ENCODE measurements at regions not wholly inside any gene's neighbourhood (a gene's known extent, or its start where the extent isn't known, plus 50 kb on each side); places are given as distances from the start of the nearest gene placed in this dataset.

DNA sequence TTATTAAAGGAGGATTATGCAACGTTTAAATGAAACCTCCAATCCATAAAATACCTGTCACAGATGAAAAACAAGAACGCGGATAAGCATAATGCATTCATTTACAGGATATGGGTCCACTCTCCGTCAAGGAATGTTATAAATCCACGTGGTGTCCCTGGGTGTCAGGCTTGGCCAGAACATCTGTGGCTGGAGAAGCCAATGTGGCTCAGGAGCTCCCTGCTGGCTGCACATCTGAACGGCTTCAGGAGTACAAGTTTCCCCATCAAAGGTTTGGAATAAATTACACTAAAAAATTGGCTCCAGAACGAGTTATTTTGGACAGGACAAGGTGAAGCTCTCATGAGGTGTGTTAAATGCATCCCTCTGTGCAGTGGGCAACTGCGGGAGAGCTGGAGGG is 87.8 kb upstream of the LEF1 start:
- Mint-ChIP-seq H3K4me1 (ENCODE audit: low read depth in 2 of 2) (no peaks in the 10 kb centered on the region), H3K9me3 (no peaks in the 10 kb centered on the region), H3K36me3 (no peaks in the 10 kb centered on the region), H3K4me3 (no peak overlapping the region), H3K27ac (no peak overlapping the region), H3K27me3 (peaks cover 22 to 28% of the 10 kb centered on the region in 2 donors)
- no peak for ATAC-seq
- DNase-seq (ENCODE audit: low spot score), result no peak

DNA sequence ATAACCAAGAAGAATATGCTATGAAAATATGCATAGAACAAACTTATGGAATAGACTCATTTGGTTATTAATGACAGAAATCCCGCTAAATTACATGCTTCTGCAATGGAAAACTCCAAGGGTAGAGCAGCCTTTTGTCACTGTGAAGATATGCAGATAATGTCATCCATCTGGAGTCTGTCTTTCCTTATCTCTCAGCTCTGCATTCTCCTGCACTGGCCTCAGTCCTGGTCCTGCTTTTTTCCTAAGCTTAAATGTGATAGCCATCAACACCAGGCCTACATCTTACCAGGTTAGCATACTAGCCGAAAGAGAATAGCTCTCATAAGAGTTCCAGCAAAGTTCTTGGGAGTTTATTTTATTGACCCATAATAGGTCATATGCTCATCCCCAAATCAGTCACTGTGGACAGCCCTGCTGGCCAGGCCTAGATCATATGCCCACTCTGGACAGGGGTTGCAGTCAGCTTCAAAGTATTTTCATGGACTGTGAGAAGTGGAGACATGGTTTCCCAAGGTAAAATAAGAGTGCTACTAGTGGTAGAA is 86.5 kb upstream of the LEF1 start:
- H3K27ac Mint-ChIP-seq, result no peak overlapping the region
- no peaks in the 10 kb centered on the region for H3K9me3 Mint-ChIP-seq
- H3K4me3 Mint-ChIP-seq, result no peak overlapping the region
- DNase-seq (ENCODE audit: low spot score) (no peak), ATAC-seq (no peak)
- H3K27me3 Mint-ChIP-seq, result peaks cover 19 to 22% of the 10 kb centered on the region in 2 donors
- H3K36me3 Mint-ChIP-seq, result no peaks in the 10 kb centered on the region
- H3K4me1 Mint-ChIP-seq (ENCODE audit: low read depth in 2 of 2), result no peaks in the 10 kb centered on the region

- Mint-ChIP-seq H3K4me3 (no peak overlapping the region), H3K27me3 (peaks cover 17 to 32% of the 10 kb centered on the region in 2 donors), H3K27ac (no peak overlapping the region), H3K9me3 (peaks cover 5% of the 10 kb centered on the region), H3K4me1 (ENCODE audit: low read depth in 2 of 2) (no peaks in the 10 kb centered on the region), H3K36me3 (peaks cover 5% of the 10 kb centered on the region)
- DNase-seq (ENCODE audit: low spot score) (no peak), ATAC-seq (no peak)
These were observed 80.7 kb upstream of the LEF1 start for GRCh38 chr4:108249397-108249796.

DNA sequence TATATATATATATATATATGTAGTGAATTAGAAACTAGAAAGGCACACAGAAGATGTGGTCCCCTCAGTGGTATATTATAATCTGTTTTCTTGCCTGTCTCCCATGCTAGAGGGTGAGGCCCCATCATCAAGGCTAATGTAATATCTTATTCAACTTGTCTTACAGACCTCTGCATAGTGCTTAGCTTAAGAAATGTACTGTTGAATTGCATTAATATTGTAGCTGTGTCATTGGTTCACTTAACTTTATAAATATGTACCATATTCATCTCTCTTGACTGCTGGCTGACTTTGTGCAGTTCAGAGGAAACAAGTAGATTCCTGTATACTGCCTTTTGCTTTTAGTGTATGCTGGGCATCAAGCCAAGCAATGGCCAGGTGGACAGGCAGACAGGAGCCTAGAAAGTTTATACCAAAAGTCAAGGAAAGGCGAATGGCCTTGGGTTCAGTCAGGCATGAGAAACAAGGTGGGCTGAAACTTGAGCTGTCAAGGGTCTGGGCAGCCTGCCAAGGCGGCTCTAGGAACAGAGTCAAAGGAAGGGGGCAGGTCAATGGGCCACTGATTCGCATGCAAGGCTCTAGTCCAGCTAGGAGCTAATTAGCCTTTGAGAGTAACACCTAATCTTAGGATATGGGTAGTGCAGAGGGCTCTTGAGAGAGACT is 78.8 kb upstream of the LEF1 start:
- Mint-ChIP-seq H3K4me3 (no peak overlapping the region), H3K4me1 (ENCODE audit: low read depth in 2 of 2) (no peaks in the 10 kb centered on the region), H3K9me3 (peaks cover 5% of the 10 kb centered on the region), H3K27ac (no peak overlapping the region), H3K36me3 (peaks cover 5% of the 10 kb centered on the region), H3K27me3 (peaks cover 6 to 18% of the 10 kb centered on the region in 2 donors)
- no peak for ATAC-seq
- no peak for DNase-seq (ENCODE audit: low spot score)

- Mint-ChIP-seq H3K4me1 (ENCODE audit: low read depth in 2 of 2) (no peaks in the 10 kb centered on the region), H3K36me3 (peaks cover 5% of the 10 kb centered on the region), H3K27ac (no peak overlapping the region), H3K27me3 (peaks cover 3 to 13% of the 10 kb centered on the region in 2 donors), H3K9me3 (peaks cover 5% of the 10 kb centered on the region), H3K4me3 (no peak overlapping the region)
- no peak for ATAC-seq
- no peak for DNase-seq (ENCODE audit: low spot score)
These were observed 75.9 kb upstream of the LEF1 start for GRCh38 chr4:108244606-108245005.

DNA sequence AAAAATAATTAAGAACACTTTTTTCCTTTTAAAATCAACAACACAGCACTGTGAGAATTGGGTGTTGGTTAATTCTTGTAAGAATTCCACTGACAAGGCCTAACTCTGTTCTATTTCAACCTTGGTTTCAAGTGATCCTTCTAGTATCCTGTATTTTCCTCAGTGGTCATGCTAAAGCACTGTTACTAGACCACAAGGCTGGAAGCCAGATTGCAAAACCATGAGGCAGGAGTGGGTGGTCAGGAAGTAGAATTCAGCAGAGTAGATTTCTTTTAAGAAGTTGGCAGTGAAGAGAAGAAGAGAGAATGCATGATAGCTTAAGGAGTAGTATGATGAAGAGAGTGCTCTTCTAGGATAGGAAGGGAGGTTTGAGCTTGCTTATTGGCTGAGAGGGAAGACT is 71.6 kb upstream of the LEF1 start:
- H3K9me3 Mint-ChIP-seq, result no peaks in the 10 kb centered on the region

DNA sequence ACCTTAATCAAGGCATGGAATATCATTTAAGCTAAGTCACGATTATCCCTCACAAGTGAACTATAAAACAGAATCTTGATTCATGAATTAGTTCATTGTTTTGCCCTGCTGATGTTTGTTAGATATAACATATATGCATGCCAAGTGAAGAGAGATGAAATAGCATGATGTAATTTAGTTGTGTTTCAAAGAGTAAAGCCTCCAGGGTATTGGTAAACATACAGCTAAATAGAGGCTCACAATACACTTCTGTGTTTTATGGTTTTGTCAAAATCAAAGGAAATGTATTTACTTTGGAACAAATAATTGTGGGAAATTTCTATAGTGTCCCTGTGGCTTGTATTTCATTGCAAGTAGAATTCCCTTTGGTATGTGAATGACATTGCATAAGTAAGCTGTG is 69.0 kb upstream of the LEF1 start:
- Mint-ChIP-seq H3K4me3 (no peak overlapping the region), H3K36me3 (no peaks in the 10 kb centered on the region), H3K27me3 (peaks cover 21 to 27% of the 10 kb centered on the region in 2 donors), H3K4me1 (ENCODE audit: low read depth in 2 of 2) (no peaks in the 10 kb centered on the region), H3K27ac (no peak overlapping the region), H3K9me3 (no peaks in the 10 kb centered on the region)
- no peak for ATAC-seq
- no peak for DNase-seq (ENCODE audit: low spot score)

More for the DNA sequence above, 71.6 kb upstream of the LEF1 start:
- no peak overlapping the region for H3K27ac Mint-ChIP-seq
- ATAC-seq (no peak), DNase-seq (ENCODE audit: low spot score) (no peak)
- peaks cover 6 to 10% of the 10 kb centered on the region in 2 donors for H3K27me3 Mint-ChIP-seq
- no peak overlapping the region for H3K4me3 Mint-ChIP-seq
- no peaks in the 10 kb centered on the region for H3K36me3 Mint-ChIP-seq
- no peaks in the 10 kb centered on the region for H3K4me1 Mint-ChIP-seq (ENCODE audit: low read depth in 2 of 2)

- ATAC-seq (no peak), DNase-seq (ENCODE audit: low spot score) (no peak)
- Mint-ChIP-seq H3K9me3 (no peaks in the 10 kb centered on the region), H3K4me1 (ENCODE audit: low read depth in 2 of 2) (no peaks in the 10 kb centered on the region), H3K4me3 (no peak overlapping the region), H3K36me3 (peaks cover 5% of the 10 kb centered on the region), H3K27me3 (peaks cover 26 to 35% of the 10 kb centered on the region in 2 donors), H3K27ac (no peak overlapping the region)
These were observed 67.5 kb upstream of the LEF1 start for GRCh38 chr4:108236264-108236663.

- Mint-ChIP-seq H3K36me3 (peaks cover 5% of the 10 kb centered on the region), H3K4me1 (ENCODE audit: low read depth in 2 of 2) (peaks cover 0 to 2% of the 10 kb centered on the region in 2 donors), H3K27me3 (peaks cover 9 to 16% of the 10 kb centered on the region in 2 donors), H3K9me3 (no peaks in the 10 kb centered on the region), H3K27ac (no peak overlapping the region), H3K4me3 (no peak overlapping the region)
- DNase-seq (ENCODE audit: low spot score), result no peak
- no peak for ATAC-seq
These were observed 59.2 kb upstream of the LEF1 start for GRCh38 chr4:108227923-108228322.

GRCh38 chr4:108224611-108225053 is 55.9 kb upstream of the LEF1 start:
- no peak for DNase-seq (ENCODE audit: low spot score)
- peaks cover 0 to 8% of the 10 kb centered on the region in 2 donors for H3K27me3 Mint-ChIP-seq
- no peak overlapping the region for H3K27ac Mint-ChIP-seq

DNA sequence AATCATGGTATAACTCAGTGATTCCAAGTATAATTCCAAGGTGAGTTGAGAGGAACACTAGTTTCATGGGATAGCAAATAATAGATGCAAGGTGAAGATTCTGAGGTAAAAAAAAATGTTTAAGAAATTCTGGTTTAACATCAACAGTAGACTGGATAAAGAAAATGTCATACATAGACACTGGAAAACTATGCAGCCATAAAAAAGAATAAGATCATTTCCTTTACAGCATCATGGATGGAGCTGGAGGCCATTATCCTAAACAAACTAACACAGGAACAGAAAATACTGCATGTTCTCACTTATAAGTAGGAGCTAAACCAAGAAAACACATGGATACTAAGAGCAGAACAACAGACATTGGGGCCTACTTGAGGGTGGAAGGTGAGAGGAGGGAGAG is 54.6 kb upstream of the LEF1 start:
- Mint-ChIP-seq H3K27ac (no peak overlapping the region), H3K27me3 (peaks cover 0 to 8% of the 10 kb centered on the region in 2 donors), H3K36me3 (no peaks in the 10 kb centered on the region), H3K4me1 (ENCODE audit: low read depth in 2 of 2) (peaks cover 0 to 2% of the 10 kb centered on the region in 2 donors), H3K4me3 (no peak overlapping the region), H3K9me3 (no peaks in the 10 kb centered on the region)
- ATAC-seq, result no peak
- no peak for DNase-seq (ENCODE audit: low spot score)

More at GRCh38 chr4:108224611-108225053, 55.9 kb upstream of the LEF1 start:
- no peak overlapping the region for H3K4me3 Mint-ChIP-seq
- ATAC-seq, result no peak
- no peaks in the 10 kb centered on the region for H3K36me3 Mint-ChIP-seq
- no peaks in the 10 kb centered on the region for H3K9me3 Mint-ChIP-seq
- H3K4me1 Mint-ChIP-seq (ENCODE audit: low read depth in 2 of 2), result peaks cover 0 to 2% of the 10 kb centered on the region in 2 donors

GRCh38 chr4:108219998-108220397 is 51.3 kb upstream of the LEF1 start:
- H3K4me3 Mint-ChIP-seq, result no peak overlapping the region
- no peak for ATAC-seq
- H3K9me3 Mint-ChIP-seq, result no peaks in the 10 kb centered on the region
- H3K27me3 Mint-ChIP-seq, result peaks cover 0 to 8% of the 10 kb centered on the region in 2 donors
- H3K4me1 Mint-ChIP-seq (ENCODE audit: low read depth in 2 of 2), result no peaks in the 10 kb centered on the region
- no peaks in the 10 kb centered on the region for H3K36me3 Mint-ChIP-seq
- H3K27ac Mint-ChIP-seq, result no peak overlapping the region
- no peak for DNase-seq (ENCODE audit: low spot score)

Measured in natural killer cell treated with Interleukin-12 subunit alpha and Interleukin-12 subunit beta and Interleukin-15 and Interleukin-18, amount 100 ng/mL, for 72 hours (primary cell).